ENCODE measurements at regions not wholly inside any gene's neighbourhood (a gene's known extent, or its start where the extent isn't known, plus 50 kb on each side); places are given as distances from the start of the nearest gene placed in this dataset.

- TF ChIP-seq CTCF (tag by site-specific recombination; IDR thresholded peaks at IDR 0.05), result no peak
- TF ChIP-seq ZNF544 (tag by site-specific recombination; IDR thresholded peaks at IDR 0.05), result no peak
- TF ChIP-seq ZBTB17 (tag by site-specific recombination; IDR thresholded peaks at IDR 0.05), result no peak
- no peak for TF ChIP-seq PRDM10 (tag by site-specific recombination; IDR thresholded peaks at IDR 0.05)
These were observed 195.4 kb upstream of the ARL4C start for GRCh38 chr2:234691968-234692955.

Data from HEK293 (cell line).